SU-DHL-6 (cell line): ENCODE measurements at regions not wholly inside any gene's neighbourhood (a gene's known extent, or its start where the extent isn't known, plus 50 kb on each side); places are given as distances from the start of the nearest gene placed in this dataset.

ENCODE experiments used
- H2AFZ ChIP-seq: fragments of 200-600 bp; sonication (generic); 2 replicates; pipeline ENCODE4 v1.6.1; 2014; ENCODE audit warnings: low read depth, mild to moderate bottlenecking, moderate library complexity, mixed read lengths, antibody characterized with exemption, low read length; ENCODE audit not compliant: severe bottlenecking
- H3F3A ChIP-seq: fragments of 200-600 bp; shearing (Covaris generic); 2 replicates; pipeline ENCODE4 v1.6.0; 2016; ENCODE audit warnings: antibody characterized with exemption, mild to moderate bottlenecking; ENCODE audit not compliant: insufficient read depth
- H3K27ac ChIP-seq: fragments of 200-600 bp; sonication (generic); 2 replicates; pipeline ENCODE4 v1.5.1; 2016; ENCODE audit warnings: low read depth, mild to moderate bottlenecking, low read length, moderate library complexity, mixed read lengths
- H3K27me3 ChIP-seq: fragments of 200-600 bp; sonication (generic), shearing (Covaris generic); 2 replicates; pipeline ENCODE4 v1.6.0; 2014; ENCODE audit warnings: mild to moderate bottlenecking, low read length
- H3K36me3 ChIP-seq: fragments of 200-600 bp; sonication (generic); 2 replicates; pipeline ENCODE4 v1.6.1; 2014; ENCODE audit warnings: mild to moderate bottlenecking, low read length, mixed read lengths
- H3K4me2 ChIP-seq: fragments of 300-600, 200-600 bp; shearing (Covaris generic), sonication (generic); 2 replicates; pipeline ENCODE4 v1.6.0; 2014; ENCODE audit warnings: low read length, low read depth, mild to moderate bottlenecking; ENCODE audit not compliant: poor library complexity, severe bottlenecking
- H3K4me3 ChIP-seq: fragments of 200-600 bp; sonication (generic); 2 replicates; pipeline ENCODE4 v1.5.1; 2014; ENCODE audit warnings: antibody characterized with exemption, low read length, mild to moderate bottlenecking, mixed read lengths; ENCODE audit not compliant: insufficient read depth, poor library complexity, severe bottlenecking
- H3K79me2 ChIP-seq: fragments of 200-600 bp; sonication (generic); 2 replicates; pipeline ENCODE4 v1.6.1; 2014; ENCODE audit warnings: mild to moderate bottlenecking, low read length, moderate library complexity; ENCODE audit not compliant: insufficient read depth
- H3K9ac ChIP-seq: fragments of 200-600 bp; sonication (generic); 2 replicates; pipeline ENCODE4 v1.7.0; 2014; ENCODE audit warnings: mild to moderate bottlenecking, low read length
- H3K9me2 ChIP-seq: fragments of 200-600 bp; sonication (generic); replicated peaks from 2 replicates; pipeline ENCODE4 v1.6.1; 2014; ENCODE audit warnings: low read length; ENCODE audit not compliant: insufficient read depth
- H3K9me3 ChIP-seq: fragments of 200-600 bp; sonication (generic); 2 replicates; pipeline ENCODE4 v1.6.1; 2014; ENCODE audit warnings: low read length, mixed read lengths; ENCODE audit not compliant: insufficient read depth
- H4K20me1 ChIP-seq: fragments of 200-600 bp; sonication (generic); 2 replicates; pipeline ENCODE4 v1.6.1; 2014; ENCODE audit warnings: low read depth, mild to moderate bottlenecking, antibody characterized with exemption, low read length, moderate library complexity, mixed read lengths
- CTCF ChIP-seq: fragments of 200-600 bp; sonication (generic); IDR thresholded peaks from one replicate; pipeline ENCODE4 v1.5.1; 2017; ENCODE audit warnings: antibody characterized with exemption, mild to moderate bottlenecking, low read length, moderate library complexity; ENCODE audit not compliant: insufficient read depth, poor library complexity, severe bottlenecking
- EZH2phosphoT487 ChIP-seq: fragments of 200-600 bp; sonication (generic), shearing (Covaris generic); conservative IDR thresholded peaks from 2 replicates; pipeline ENCODE4 v1.6.1; 2018; ENCODE audit warnings: mild to moderate bottlenecking, antibody characterized with exemption, low read length, moderate library complexity, mixed read lengths

GRCh38 chr6:108796875-108797274, 51.3 kb upstream of the ARMC2 start:
- H3K27ac ChIP-seq, result no peak overlapping the region
- H3K79me2 ChIP-seq, result no peaks in the 10 kb centered on the region
- no peaks in the 10 kb centered on the region for H3K36me3 ChIP-seq
- H3K9me2 ChIP-seq, result no peaks in the 10 kb centered on the region
- TF ChIP-seq CTCF, result no peak
- TF ChIP-seq EZH2phosphoT487, result no peak
- H3K4me3 ChIP-seq, result no peak overlapping the region
- no peaks in the 10 kb centered on the region for H4K20me1 ChIP-seq
- H3K9me3 ChIP-seq, result no peaks in the 10 kb centered on the region
- no peaks in the 10 kb centered on the region for H3K27me3 ChIP-seq
- no peaks in the 10 kb centered on the region for H3F3A ChIP-seq
- no peak overlapping the region for H2AFZ ChIP-seq
- H3K4me2 ChIP-seq, result no peak overlapping the region
- H3K9ac ChIP-seq, result no peak overlapping the region

DNA sequence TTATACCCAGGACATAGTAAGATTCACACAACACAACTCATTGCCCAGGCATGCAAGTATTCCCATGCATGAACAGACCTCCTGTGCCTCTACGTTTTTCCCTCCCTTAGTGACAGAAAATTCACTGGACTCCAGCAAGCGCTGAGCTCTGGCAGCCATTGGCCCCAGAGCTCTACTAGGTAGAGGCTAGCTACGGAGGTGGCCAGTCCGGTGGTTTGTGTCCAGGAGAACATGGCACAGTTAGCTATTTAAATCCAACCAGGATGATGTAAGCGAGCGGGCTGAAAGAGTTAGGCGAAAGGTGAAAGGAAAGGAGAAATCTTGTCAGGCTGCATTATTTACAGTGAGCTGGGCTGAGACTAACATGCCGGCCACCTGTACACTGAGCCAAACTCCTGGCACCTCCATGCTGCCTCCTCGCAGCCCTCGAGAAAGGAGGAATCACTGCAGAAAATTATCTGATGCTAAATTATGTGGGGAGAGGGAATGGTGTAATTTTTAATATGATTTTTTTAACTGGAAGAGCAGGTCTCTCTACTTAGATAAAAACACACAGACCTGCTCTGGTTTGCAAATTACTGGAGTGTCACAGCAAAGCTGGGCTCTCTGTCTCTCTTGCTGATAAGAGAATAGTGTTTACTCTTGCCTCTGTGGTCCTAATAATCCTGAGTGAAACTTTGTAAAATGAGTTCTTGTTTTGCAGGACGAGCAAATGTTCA, 50.1 kb upstream of the ARMC2 start:
- Histone ChIP-seq H3K27me3 (no peaks in the 10 kb centered on the region), H3K9me2 (no peaks in the 10 kb centered on the region), H3K9me3 (no peaks in the 10 kb centered on the region), H3K36me3 (no peaks in the 10 kb centered on the region), H3K4me3 (no peak overlapping the region), H3F3A (no peaks in the 10 kb centered on the region), H3K4me2 (no peak overlapping the region), H3K27ac (no peak overlapping the region), H3K9ac (no peak overlapping the region), H3K79me2 (no peaks in the 10 kb centered on the region), H4K20me1 (no peaks in the 10 kb centered on the region), H2AFZ (no peak overlapping the region)
- no peak for TF ChIP-seq EZH2phosphoT487
- no peak for TF ChIP-seq CTCF
